ENCODE measurements at regions not wholly inside any gene's neighbourhood (a gene's known extent, or its start where the extent isn't known, plus 50 kb on each side); places are given as distances from the start of the nearest gene placed in this dataset.

- H3K4me3 ChIP-seq (ENCODE audit: low read length, poor library complexity, severe bottlenecking): no peak overlapping the region
- H2AFZ ChIP-seq (ENCODE audit: low read length): no peak overlapping the region
- H3K9me3 ChIP-seq (ENCODE audit: insufficient read depth, low read depth, low read length): no peaks in the 10 kb centered on the region
- no peak overlapping the region for H3K4me2 ChIP-seq (ENCODE audit: low read depth, low read length, poor library complexity, severe bottlenecking)
- H3K36me3 ChIP-seq (ENCODE audit: insufficient read depth, low read length): no peaks in the 10 kb centered on the region
- H3K4me1 ChIP-seq (ENCODE audit: insufficient read depth, low read length, poor library complexity, severe bottlenecking): no peaks in the 10 kb centered on the region
- no peaks in the 10 kb centered on the region for H3K9me2 ChIP-seq (replicated peaks; ENCODE audit: low read depth, low read length)
- TF ChIP-seq CTCF (conservative IDR thresholded peaks at IDR 0.05; ENCODE audit: low read length) (no peak), EZH2phosphoT487 (IDR thresholded peaks at IDR 0.05; ENCODE audit: borderline replicate concordance) (no peak)
- no peaks in the 10 kb centered on the region for H4K20me1 ChIP-seq (ENCODE audit: insufficient read depth, low read length, poor library complexity, severe bottlenecking)
- H3F3A ChIP-seq (ENCODE audit: low read depth): no peaks in the 10 kb centered on the region
- H3K79me2 ChIP-seq (ENCODE audit: insufficient read depth, low read length): no peaks in the 10 kb centered on the region
- H3K9ac ChIP-seq (ENCODE audit: low read depth, low read length, poor library complexity, severe bottlenecking): no peak overlapping the region
- H3K27me3 ChIP-seq (ENCODE audit: insufficient read depth, low read length, poor library complexity, severe bottlenecking): no peaks in the 10 kb centered on the region
These were observed 517.6 kb downstream of the PTPRU start for GRCh38 chr1:29753771-29754572.

GRCh38 chr1:29753244-29753643 is 516.9 kb downstream of the PTPRU start:
- no peaks in the 10 kb centered on the region for H3F3A ChIP-seq (ENCODE audit: low read depth)
- H3K4me1 ChIP-seq (ENCODE audit: insufficient read depth, low read length, poor library complexity, severe bottlenecking): no peaks in the 10 kb centered on the region
- H3K36me3 ChIP-seq (ENCODE audit: insufficient read depth, low read length): no peaks in the 10 kb centered on the region
- no peaks in the 10 kb centered on the region for H4K20me1 ChIP-seq (ENCODE audit: insufficient read depth, low read length, poor library complexity, severe bottlenecking)
- TF ChIP-seq EZH2phosphoT487 (IDR thresholded peaks at IDR 0.05; ENCODE audit: borderline replicate concordance): no peak
- no peak for TF ChIP-seq CTCF (conservative IDR thresholded peaks at IDR 0.05; ENCODE audit: low read length)
- no peak overlapping the region for H3K4me3 ChIP-seq (ENCODE audit: low read length, poor library complexity, severe bottlenecking)
- no peaks in the 10 kb centered on the region for H3K9me3 ChIP-seq (ENCODE audit: insufficient read depth, low read depth, low read length)
- H3K9me2 ChIP-seq (replicated peaks; ENCODE audit: low read depth, low read length): no peaks in the 10 kb centered on the region
- H3K27me3 ChIP-seq (ENCODE audit: insufficient read depth, low read length, poor library complexity, severe bottlenecking): no peaks in the 10 kb centered on the region
- no peaks in the 10 kb centered on the region for H3K79me2 ChIP-seq (ENCODE audit: insufficient read depth, low read length)
- no peak overlapping the region for H3K4me2 ChIP-seq (ENCODE audit: low read depth, low read length, poor library complexity, severe bottlenecking)
- H2AFZ ChIP-seq (ENCODE audit: low read length): no peak overlapping the region
- H3K9ac ChIP-seq (ENCODE audit: low read depth, low read length, poor library complexity, severe bottlenecking): no peak overlapping the region

- H3K4me3 ChIP-seq (ENCODE audit: low read length, poor library complexity, severe bottlenecking): no peak overlapping the region
- H3K9me3 ChIP-seq (ENCODE audit: insufficient read depth, low read depth, low read length): no peaks in the 10 kb centered on the region
- H3K36me3 ChIP-seq (ENCODE audit: insufficient read depth, low read length): no peaks in the 10 kb centered on the region
- no peaks in the 10 kb centered on the region for H3K9me2 ChIP-seq (replicated peaks; ENCODE audit: low read depth, low read length)
- no peaks in the 10 kb centered on the region for H3K27me3 ChIP-seq (ENCODE audit: insufficient read depth, low read length, poor library complexity, severe bottlenecking)
- no peaks in the 10 kb centered on the region for H3K79me2 ChIP-seq (ENCODE audit: insufficient read depth, low read length)
- no peak overlapping the region for H2AFZ ChIP-seq (ENCODE audit: low read length)
- H3K9ac ChIP-seq (ENCODE audit: low read depth, low read length, poor library complexity, severe bottlenecking): no peak overlapping the region
- no peaks in the 10 kb centered on the region for H3K4me1 ChIP-seq (ENCODE audit: insufficient read depth, low read length, poor library complexity, severe bottlenecking)
- H3K4me2 ChIP-seq (ENCODE audit: low read depth, low read length, poor library complexity, severe bottlenecking): no peak overlapping the region
- TF ChIP-seq EZH2phosphoT487 (IDR thresholded peaks at IDR 0.05; ENCODE audit: borderline replicate concordance) (no peak), CTCF (conservative IDR thresholded peaks at IDR 0.05; ENCODE audit: low read length) (no peak)
- no peaks in the 10 kb centered on the region for H4K20me1 ChIP-seq (ENCODE audit: insufficient read depth, low read length, poor library complexity, severe bottlenecking)
- H3F3A ChIP-seq (ENCODE audit: low read depth): no peaks in the 10 kb centered on the region
These were observed 515.8 kb downstream of the PTPRU start for GRCh38 chr1:29752141-29752540.
